ENCODE measurements at regions not wholly inside any gene's neighbourhood (a gene's known extent, or its start where the extent isn't known, plus 50 kb on each side); places are given as distances from the start of the nearest gene placed in this dataset.

DNA sequence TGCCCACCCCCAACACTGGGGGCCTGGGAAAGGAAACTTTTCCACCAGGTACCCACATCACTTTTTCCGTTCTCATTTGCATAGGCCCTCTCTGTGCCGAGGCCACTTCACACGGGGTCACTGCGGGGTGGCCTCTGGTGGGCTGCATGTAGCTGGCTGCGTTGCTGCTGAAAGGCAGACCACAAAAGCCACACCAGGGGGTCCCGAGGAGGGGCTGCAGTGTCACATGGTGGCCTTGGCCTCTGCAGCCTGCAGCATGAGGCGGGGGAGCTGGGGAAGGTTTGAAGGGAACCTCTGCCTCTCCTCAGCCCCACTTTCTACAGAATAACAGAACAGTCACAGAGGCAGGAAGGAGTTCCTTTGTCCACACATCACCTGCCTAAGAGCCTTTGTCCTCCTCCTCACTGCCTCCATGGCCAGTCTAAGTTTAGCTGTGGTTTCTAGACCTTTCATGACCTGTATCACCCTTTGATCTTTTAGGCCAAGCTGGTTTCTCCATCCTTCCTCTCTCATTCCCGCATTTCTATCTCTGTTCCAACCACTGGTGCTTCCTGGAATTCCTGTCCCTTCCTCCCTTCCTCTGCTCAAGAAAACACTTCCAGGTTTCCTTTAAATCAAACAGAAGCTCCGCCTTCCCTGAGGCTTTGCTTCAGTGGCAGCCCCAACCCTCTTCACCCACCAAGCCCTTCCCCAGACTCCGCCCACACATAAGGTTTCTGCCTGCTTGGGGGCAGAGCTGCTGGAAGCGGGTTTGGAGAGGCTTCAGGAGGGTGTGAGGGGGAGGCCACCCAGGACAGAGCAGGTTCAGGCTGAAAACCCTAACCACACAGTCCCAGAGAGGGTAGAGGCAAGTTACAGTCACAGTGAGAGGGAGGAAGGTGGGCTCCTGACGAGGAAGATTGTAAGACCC is 150.7 kb upstream of the TLE3 start:
- peaks cover 27% of the 10 kb centered on the region for H3K27me3 ChIP-seq (ENCODE audit: control insufficient read depth, insufficient read depth, low read length)
- dilution Hi-C loops (cut with HindIII; ENCODE audit: low sequenced_read_pairs, unreplicated experiment), result no loop called here
- H4K5ac ChIP-seq (ENCODE audit: low read depth, low read length), result no peak overlapping the region
- H3K36me3 ChIP-seq (ENCODE audit: control insufficient read depth, insufficient read depth, low read length), result no peaks in the 10 kb centered on the region
- no peak overlapping the region for H3K18ac ChIP-seq (ENCODE audit: low read depth, low read length)
- no peak overlapping the region for H3K56ac ChIP-seq (ENCODE audit: extremely low read depth, insufficient read depth, low read length)
- POLR2A ChIA-PET (ENCODE audit: unreplicated experiment), result no interaction called here
- H2AFZ ChIP-seq (replicated peaks; ENCODE audit: low read length, poor library complexity), result no peak overlapping the region
- in situ Hi-C loops (cut with MboI; ENCODE audit: low sequenced_read_pairs), result no loop called here
- WGBS, 2 experiments (ENCODE audit: extremely low coverage in 2 of 2, insufficient read length in 1 of 2), result 100% methylated on average over 1 of the region's 12 CpGs; no CpG with 5 or more reads in 1 of the 2 experiments
- H2BK15ac ChIP-seq (ENCODE audit: low read depth, low read length), result no peak overlapping the region
- H3K4me2 ChIP-seq (ENCODE audit: low read depth, low read length), result no peak overlapping the region
- no peaks in the 10 kb centered on the region for H3K9me3 ChIP-seq (ENCODE audit: control insufficient read depth, insufficient read depth, low read length)
- BruUV-seq (replicated peaks), result no TSS peak
- H3K9me1 ChIP-seq (ENCODE audit: insufficient read depth, low read length), result no peaks in the 10 kb centered on the region; the same call in 1 of the 2 replicates
- no peak overlapping the region for H3K14ac ChIP-seq (replicated peaks; ENCODE audit: low read depth, low read length)
- DNase-seq (no peak), ATAC-seq (ENCODE audit: low read depth) (no peak)
- H3K23ac ChIP-seq (ENCODE audit: low read depth, low read length), result no peak overlapping the region
- intact Hi-C loops (cut with micrococcal nuclease), result no loop called here
- H3K27ac ChIP-seq (ENCODE audit: insufficient read depth, low read length), result no peak overlapping the region
- H2BK120ac ChIP-seq (ENCODE audit: low read depth, low read length), result no peak overlapping the region
- no peak overlapping the region for H3K4me3 ChIP-seq (ENCODE audit: insufficient read depth, low read depth, low read length)
- no peak overlapping the region for H4K8ac ChIP-seq (ENCODE audit: low read depth in 2 of 2, low read length in 2 of 2)
- H3K4ac ChIP-seq (ENCODE audit: low read depth, low read length), result no peak overlapping the region
- H3K4me1 ChIP-seq (ENCODE audit: control insufficient read depth, insufficient read depth, low read length), result no peaks in the 10 kb centered on the region
- no peak overlapping the region for H2AK5ac ChIP-seq (ENCODE audit: low read depth, low read length)
- no peak overlapping the region for H3K9ac ChIP-seq (ENCODE audit: low read depth, low read length)
- peak overlapping the region; percentile 65 for H2AK9ac ChIP-seq (replicated peaks; ENCODE audit: low read depth, low read length, poor library complexity)
- H4K91ac ChIP-seq (ENCODE audit: insufficient read depth, low read depth, low read length), result no peak overlapping the region
- no peaks in the 10 kb centered on the region for H3K79me1 ChIP-seq (ENCODE audit: low read depth in 1 of 2, low read length in 2 of 2)
- no peak overlapping the region for H2BK5ac ChIP-seq (ENCODE audit: low read depth, low read length, poor library complexity, severe bottlenecking)
- CTCF ChIA-PET, result no interaction called here
- no peak overlapping the region for H2BK20ac ChIP-seq (ENCODE audit: low read depth, low read length)
- TF ChIP-seq MAFK (IDR thresholded peaks at IDR 0.05; ENCODE audit: low read depth, low read length) (no peak), SMC3 (IDR thresholded peaks at IDR 0.05; ENCODE audit: low read depth, low read length) (no peak), MAZ (IDR thresholded peaks at IDR 0.05; ENCODE audit: borderline replicate concordance, low read depth, low read length) (no peak)
- TF ChIP-seq, protein P1, sequence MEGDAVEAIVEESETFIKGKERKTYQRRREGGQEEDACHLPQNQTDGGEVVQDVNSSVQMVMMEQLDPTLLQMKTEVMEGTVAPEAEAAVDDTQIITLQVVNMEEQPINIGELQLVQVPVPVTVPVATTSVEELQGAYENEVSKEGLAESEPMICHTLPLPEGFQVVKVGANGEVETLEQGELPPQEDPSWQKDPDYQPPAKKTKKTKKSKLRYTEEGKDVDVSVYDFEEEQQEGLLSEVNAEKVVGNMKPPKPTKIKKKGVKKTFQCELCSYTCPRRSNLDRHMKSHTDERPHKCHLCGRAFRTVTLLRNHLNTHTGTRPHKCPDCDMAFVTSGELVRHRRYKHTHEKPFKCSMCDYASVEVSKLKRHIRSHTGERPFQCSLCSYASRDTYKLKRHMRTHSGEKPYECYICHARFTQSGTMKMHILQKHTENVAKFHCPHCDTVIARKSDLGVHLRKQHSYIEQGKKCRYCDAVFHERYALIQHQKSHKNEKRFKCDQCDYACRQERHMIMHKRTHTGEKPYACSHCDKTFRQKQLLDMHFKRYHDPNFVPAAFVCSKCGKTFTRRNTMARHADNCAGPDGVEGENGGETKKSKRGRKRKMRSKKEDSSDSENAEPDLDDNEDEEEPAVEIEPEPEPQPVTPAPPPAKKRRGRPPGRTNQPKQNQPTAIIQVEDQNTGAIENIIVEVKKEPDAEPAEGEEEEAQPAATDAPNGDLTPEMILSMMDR (conservative IDR thresholded peaks at IDR 0.05; ENCODE audit: low read depth, low read length), result no peak
- no peaks in the 10 kb centered on the region for H4K20me1 ChIP-seq (ENCODE audit: insufficient read depth, low read length)
